GM12874 (cell line): ENCODE measurements at regions not wholly inside any gene's neighbourhood (a gene's known extent, or its start where the extent isn't known, plus 50 kb on each side); places are given as distances from the start of the nearest gene placed in this dataset.

Experiments used
- TF ChIP-seq, protein P1 (sequence below): IDR thresholded peaks from 2 replicates; pipeline ENCODE4 v1.5.1; 2011; ENCODE audit warnings: low read depth, mild to moderate bottlenecking, control low read depth, low read length, moderate library complexity; ENCODE audit not compliant: insufficient read depth

DNA sequence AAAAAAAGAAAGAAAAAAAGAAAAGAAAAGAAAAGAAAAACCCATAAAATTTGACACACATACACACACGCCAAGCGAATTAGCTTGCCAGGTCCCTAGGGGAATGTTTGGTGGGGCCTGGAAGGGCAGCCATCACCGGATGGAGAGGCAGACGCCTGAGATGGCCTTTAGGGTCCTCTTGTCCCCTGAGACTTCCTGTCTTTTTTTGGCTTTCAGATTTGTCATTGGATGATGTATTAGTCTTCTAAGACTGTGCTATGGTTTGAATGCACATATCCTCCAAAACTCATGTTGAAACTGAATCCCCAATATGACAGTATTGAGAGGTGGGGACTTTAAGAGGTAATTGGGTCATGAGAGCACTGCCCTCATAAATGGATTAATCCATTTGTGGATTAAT, 211.8 kb downstream of the TOMM20 start:
- TF ChIP-seq, protein P1, sequence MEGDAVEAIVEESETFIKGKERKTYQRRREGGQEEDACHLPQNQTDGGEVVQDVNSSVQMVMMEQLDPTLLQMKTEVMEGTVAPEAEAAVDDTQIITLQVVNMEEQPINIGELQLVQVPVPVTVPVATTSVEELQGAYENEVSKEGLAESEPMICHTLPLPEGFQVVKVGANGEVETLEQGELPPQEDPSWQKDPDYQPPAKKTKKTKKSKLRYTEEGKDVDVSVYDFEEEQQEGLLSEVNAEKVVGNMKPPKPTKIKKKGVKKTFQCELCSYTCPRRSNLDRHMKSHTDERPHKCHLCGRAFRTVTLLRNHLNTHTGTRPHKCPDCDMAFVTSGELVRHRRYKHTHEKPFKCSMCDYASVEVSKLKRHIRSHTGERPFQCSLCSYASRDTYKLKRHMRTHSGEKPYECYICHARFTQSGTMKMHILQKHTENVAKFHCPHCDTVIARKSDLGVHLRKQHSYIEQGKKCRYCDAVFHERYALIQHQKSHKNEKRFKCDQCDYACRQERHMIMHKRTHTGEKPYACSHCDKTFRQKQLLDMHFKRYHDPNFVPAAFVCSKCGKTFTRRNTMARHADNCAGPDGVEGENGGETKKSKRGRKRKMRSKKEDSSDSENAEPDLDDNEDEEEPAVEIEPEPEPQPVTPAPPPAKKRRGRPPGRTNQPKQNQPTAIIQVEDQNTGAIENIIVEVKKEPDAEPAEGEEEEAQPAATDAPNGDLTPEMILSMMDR: no peak

- TF ChIP-seq, protein P1: no peak
Measured at GRCh38 chr1:234915924-234916675, 212.5 kb downstream of the TOMM20 start.

GRCh38 chr1:234914606-234915290, 213.9 kb downstream of the TOMM20 start:
- TF ChIP-seq, protein P1: no peak

- TF ChIP-seq, protein P1: no peak
Measured at GRCh38 chr1:234913771-234914170, 214.9 kb downstream of the TOMM20 start.

DNA sequence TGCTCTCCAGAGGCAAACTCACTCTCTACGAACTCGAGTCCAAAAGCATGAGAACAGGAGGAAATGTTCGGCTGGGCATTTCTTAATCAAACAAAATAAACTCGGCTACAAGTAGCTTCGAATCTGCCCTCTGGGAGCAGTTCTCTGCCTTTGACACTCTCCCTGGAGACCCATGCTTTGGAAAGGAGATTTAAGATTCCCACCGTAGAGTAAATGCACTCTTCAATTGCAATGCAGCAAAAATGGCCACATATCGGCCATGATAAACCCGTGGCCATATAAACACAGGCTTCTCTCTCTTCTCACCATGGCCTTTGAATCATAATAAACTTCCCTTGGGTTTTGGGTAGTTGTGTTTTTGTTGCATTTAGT, 215.4 kb downstream of the TOMM20 start:
- TF ChIP-seq, protein P1: no peak

- TF ChIP-seq, protein P1: no peak
Measured at GRCh38 chr1:234912548-234913277, 215.9 kb downstream of the TOMM20 start.

DNA sequence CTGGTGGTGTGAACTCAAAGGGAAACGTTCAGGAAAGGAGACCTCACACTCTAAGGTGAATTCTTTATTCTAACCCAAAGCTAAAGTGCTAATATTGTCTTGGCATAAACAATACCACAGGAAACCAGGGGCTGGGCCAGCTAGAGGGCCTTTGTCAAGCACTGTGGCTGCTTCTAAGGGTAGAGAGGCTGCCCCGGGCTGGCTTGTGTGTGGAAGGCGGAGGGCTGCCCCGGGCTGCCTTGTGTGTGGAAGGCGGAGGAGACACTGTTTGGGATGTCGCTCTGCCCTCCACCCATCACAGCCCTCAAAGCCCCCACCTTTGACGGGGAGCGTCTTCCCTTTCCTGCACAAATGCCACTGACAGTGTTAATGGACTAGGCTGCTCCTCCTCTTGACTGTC, 216.8 kb downstream of the TOMM20 start:
- TF ChIP-seq, protein P1: no peak
